ENCODE measurements at regions not wholly inside any gene's neighbourhood (a gene's known extent, or its start where the extent isn't known, plus 50 kb on each side); places are given as distances from the start of the nearest gene placed in this dataset.

GRCh38 chr5:116359592-116359991 lies 215.0 kb downstream of the SEMA6A start:
- no peak for TF ChIP-seq CTCF (IDR thresholded peaks at IDR 0.05; ENCODE audit: control extremely low read depth, extremely low read depth, low read depth, missing control alignments)
- CTCF ChIA-PET, result interaction anchor here (1.3 to 4.8 kb wide), 5 partner anchors 8 to 217 kb away, joined by 3 to 28 read pairs (median 11); no protein-coding TSS in a partner anchor
- POLR2A ChIA-PET, result no interaction called here
- no peak for DNase-seq (ENCODE audit: extremely low spot score)

- no peak for TF ChIP-seq CTCF (IDR thresholded peaks at IDR 0.05; ENCODE audit: control extremely low read depth, extremely low read depth, low read depth, missing control alignments)
- ChIA-PET POLR2A (no interaction called here), CTCF (interaction anchor here (1.0 to 4.8 kb wide), 8 partner anchors 8 to 223 kb away, joined by 3 to 28 read pairs (median 5); no protein-coding TSS in a partner anchor)
- peak; percentile 77 for DNase-seq (ENCODE audit: extremely low spot score)
These were observed 215.7 kb downstream of the SEMA6A start for GRCh38 chr5:116358911-116359418.

GRCh38 chr5:116358015-116358523 lies 216.6 kb downstream of the SEMA6A start:
- no peak for DNase-seq (ENCODE audit: extremely low spot score)
- ChIA-PET POLR2A (no interaction called here), CTCF (interaction anchor here (1.0 to 4.8 kb wide), 8 partner anchors 9 to 222 kb away, joined by 3 to 28 read pairs (median 4); no protein-coding TSS in a partner anchor)
- TF ChIP-seq CTCF (IDR thresholded peaks at IDR 0.05; ENCODE audit: control extremely low read depth, extremely low read depth, low read depth, missing control alignments), result no peak

- POLR2A ChIA-PET, result no interaction called here
These were observed 218.6 kb downstream of the SEMA6A start for GRCh38 chr5:116355819-116356601.

GRCh38 chr5:116354699-116355098 lies 219.9 kb downstream of the SEMA6A start:
- ChIA-PET POLR2A (no interaction called here), CTCF (no interaction called here)
- no peak for DNase-seq (ENCODE audit: extremely low spot score)
- no peak for TF ChIP-seq CTCF (IDR thresholded peaks at IDR 0.05; ENCODE audit: control extremely low read depth, extremely low read depth, low read depth, missing control alignments)

More at GRCh38 chr5:116355819-116356601, 218.6 kb downstream of the SEMA6A start:
- TF ChIP-seq CTCF (IDR thresholded peaks at IDR 0.05; ENCODE audit: control extremely low read depth, extremely low read depth, low read depth, missing control alignments), result no peak
- DNase-seq (ENCODE audit: extremely low spot score), result no peak
- CTCF ChIA-PET, result interaction anchor here (4.4 to 4.8 kb wide), 2 partner anchors 9 to 14 kb away, joined by 13 to 28 read pairs; no protein-coding TSS in a partner anchor

- ChIA-PET POLR2A (no interaction called here), CTCF (interaction anchor here (6.3 kb wide), 1 partner anchor 11 kb away, joined by 28 read pairs; no protein-coding TSS in a partner anchor)
- no peak for TF ChIP-seq CTCF (IDR thresholded peaks at IDR 0.05; ENCODE audit: control extremely low read depth, extremely low read depth, low read depth, missing control alignments)
- DNase-seq (ENCODE audit: extremely low spot score), result no peak
These were observed 227.0 kb downstream of the SEMA6A start for GRCh38 chr5:116347657-116348056.
